ENCODE measurements at regions not wholly inside any gene's neighbourhood (a gene's known extent, or its start where the extent isn't known, plus 50 kb on each side); places are given as distances from the start of the nearest gene placed in this dataset.

- TF ChIP-seq POLR2A (IDR thresholded peaks at IDR 0.05) (no peak), CTCF (IDR thresholded peaks at IDR 0.05) (no peak)
These were observed 446.5 kb downstream of the ADAMTS20 start for GRCh38 chr12:43105426-43105981.
